GM18873 (cell line): ENCODE measurements at regions not wholly inside any gene's neighbourhood (a gene's known extent, or its start where the extent isn't known, plus 50 kb on each side); places are given as distances from the start of the nearest gene placed in this dataset.
"Not testable (repeated sequence)": the region's sequence is repeated elsewhere in the genome, so short reads cannot be mapped to it uniquely, and the experiment has no call there.

Experiments used
- ATAC-seq: cut with Tn5 transposase; IDR thresholded peaks from one replicate; pipeline ENCODE4 v1.9.1; 2021; ENCODE audit warnings: mild to moderate bottlenecking, moderate library complexity, moderate number of reproducible peaks; ENCODE audit not compliant: unreplicated experiment, low FRiP score

GRCh38 chr9:78383130-78383529 is 86.2 kb downstream of the PSAT1 start:
- ATAC-seq: no peak

GRCh38 chr9:78386348-78386747 is 89.4 kb downstream of the PSAT1 start:
- no peak for ATAC-seq

GRCh38 chr9:78386773-78387172 is 89.8 kb downstream of the PSAT1 start:
- no peak for ATAC-seq

GRCh38 chr9:78393340-78393739 is 96.4 kb downstream of the PSAT1 start:
- ATAC-seq: no peak

GRCh38 chr9:78393932-78394331 is 97.0 kb downstream of the PSAT1 start:
- ATAC-seq: no peak

GRCh38 chr9:78396087-78396486 is 99.2 kb downstream of the PSAT1 start:
- no peak for ATAC-seq

GRCh38 chr9:78397045-78397444 is 100.1 kb downstream of the PSAT1 start:
- ATAC-seq: no peak

- no peak for ATAC-seq
These were observed 100.5 kb downstream of the PSAT1 start for GRCh38 chr9:78397454-78397853.

- ATAC-seq: no peak
These were observed 102.2 kb downstream of the PSAT1 start for GRCh38 chr9:78399153-78399552.

GRCh38 chr9:78400496-78400895 is 103.6 kb downstream of the PSAT1 start:
- no peak for ATAC-seq

- ATAC-seq: no peak
These were observed 108.5 kb downstream of the PSAT1 start for GRCh38 chr9:78405461-78405860.

GRCh38 chr9:78406146-78406545 is 109.2 kb downstream of the PSAT1 start:
- no peak for ATAC-seq

- no peak for ATAC-seq
These were observed 110.0 kb downstream of the PSAT1 start for GRCh38 chr9:78406933-78407332.

- ATAC-seq: no peak
These were observed 110.8 kb downstream of the PSAT1 start for GRCh38 chr9:78407636-78408312.

- no peak for ATAC-seq
These were observed 111.5 kb downstream of the PSAT1 start for GRCh38 chr9:78408388-78408787.

GRCh38 chr9:78409928-78410510 is 113.1 kb downstream of the PSAT1 start:
- ATAC-seq: not testable (repeated sequence)

GRCh38 chr9:78422309-78422708 is 125.4 kb downstream of the PSAT1 start:
- ATAC-seq: no peak

- ATAC-seq: no peak
These were observed 127.4 kb downstream of the PSAT1 start for GRCh38 chr9:78424299-78424698.

GRCh38 chr9:78428640-78429039 is 131.7 kb downstream of the PSAT1 start:
- ATAC-seq: no peak

- ATAC-seq: no peak
These were observed 133.5 kb downstream of the PSAT1 start for GRCh38 chr9:78430387-78430786.

- ATAC-seq: not testable (repeated sequence)
These were observed 134.1 kb downstream of the PSAT1 start for GRCh38 chr9:78431039-78431438.

GRCh38 chr9:78436873-78437272 is 139.9 kb downstream of the PSAT1 start:
- ATAC-seq: no peak
